Activated CD4-positive, alpha-beta T cell treated with anti-CD3 and anti-CD28 coated beads, Interleukin-2, amount 10 ng/mL, durations not matched to agents 24 days and 14 days (primary cell): ENCODE measurements at regions not wholly inside any gene's neighbourhood (a gene's known extent, or its start where the extent isn't known, plus 50 kb on each side); places are given as distances from the start of the nearest gene placed in this dataset.
A peak's percentile ranks its signal among the peaks of the same experiment; 100 is the strongest.

Source experiments
- DNase-seq: peaks from one replicate; pipeline ENCODE4 v3.0.0; 2022
- H3K27ac Mint-ChIP-seq: one replicate; pipeline ENCODE4 v1.8.0; 2022; ENCODE audit warnings: mild to moderate bottlenecking, mixed read lengths
- H3K27me3 Mint-ChIP-seq: one replicate; pipeline ENCODE4 v1.8.0; 2022; ENCODE audit warnings: mixed read lengths
- H3K36me3 Mint-ChIP-seq: one replicate; pipeline ENCODE4 v1.8.0; 2022; ENCODE audit warnings: low read depth, mild to moderate bottlenecking, mixed read lengths
- H3K4me1 Mint-ChIP-seq: one replicate; pipeline ENCODE4 v1.8.0; 2021; ENCODE audit warnings: mixed read lengths
- H3K4me3 Mint-ChIP-seq: one replicate; pipeline ENCODE4 v1.8.0; 2022; ENCODE audit warnings: mild to moderate bottlenecking, moderate library complexity, mixed read lengths
- H3K9me3 Mint-ChIP-seq: one replicate; pipeline ENCODE4 v1.8.0; 2021; ENCODE audit warnings: mixed read lengths
- intact Hi-C: fragments of 100-400 bp; cut with micrococcal nuclease; formaldehyde crosslinking; loops from one replicate; pipeline ENCODE4 v1.15.1; 2023

DNA sequence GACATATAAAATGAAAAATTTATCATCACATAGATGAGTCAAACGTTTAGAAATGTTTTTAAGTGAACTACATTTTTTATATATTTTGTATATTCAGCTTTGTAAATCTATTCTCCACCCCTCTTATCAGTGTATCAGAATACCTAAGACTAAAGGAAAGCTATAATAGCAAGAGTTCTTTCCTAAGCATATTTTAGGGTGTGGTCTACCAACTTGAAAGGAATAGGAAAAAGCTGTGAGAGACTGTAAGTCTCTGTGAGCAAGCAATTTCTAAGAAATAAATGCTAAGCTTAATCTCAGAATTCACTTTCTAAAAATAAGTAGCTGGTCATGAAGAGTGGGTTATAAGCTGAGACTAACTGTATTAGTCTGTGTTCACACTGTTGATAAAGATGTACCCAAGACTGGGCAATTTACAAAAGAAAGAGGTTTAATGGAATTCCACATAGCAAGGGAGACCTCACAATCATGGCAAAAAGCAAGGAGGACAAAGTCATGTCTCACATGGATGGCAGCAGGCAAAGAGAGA lies 175.4 kb upstream of the PREP start:
- no peak for DNase-seq
- intact Hi-C loops: no loop called here
- Mint-ChIP-seq H3K36me3 (peaks cover 2% of the 10 kb centered on the region), H3K27me3 (peaks cover 36% of the 10 kb centered on the region), H3K4me3 (peak overlapping the region; percentile 2), H3K9me3 (peaks cover 26% of the 10 kb centered on the region), H3K27ac (no peak overlapping the region), H3K4me1 (peaks cover 11% of the 10 kb centered on the region)

- intact Hi-C loops: no loop called here
- Mint-ChIP-seq H3K4me3 (no peak overlapping the region), H3K9me3 (peaks cover 19% of the 10 kb centered on the region), H3K27me3 (peaks cover 46% of the 10 kb centered on the region), H3K4me1 (peaks cover 5% of the 10 kb centered on the region), H3K36me3 (peaks cover 2% of the 10 kb centered on the region), H3K27ac (no peak overlapping the region)
- DNase-seq: no peak
Measured at GRCh38 chr6:105573556-105573955, 170.7 kb upstream of the PREP start.

- no peak overlapping the region for H3K4me3 Mint-ChIP-seq
- H3K27me3 Mint-ChIP-seq: peaks cover 46% of the 10 kb centered on the region
- H3K27ac Mint-ChIP-seq: no peak overlapping the region
- intact Hi-C loops: no loop called here
- H3K9me3 Mint-ChIP-seq: peaks cover 19% of the 10 kb centered on the region
- peaks cover 2% of the 10 kb centered on the region for H3K36me3 Mint-ChIP-seq
- DNase-seq: no peak
- H3K4me1 Mint-ChIP-seq: peaks cover under 1% of the 10 kb centered on the region
Measured at GRCh38 chr6:105573138-105573537, 170.3 kb upstream of the PREP start.

- peaks cover 5% of the 10 kb centered on the region for H3K4me1 Mint-ChIP-seq
- no peak overlapping the region for H3K4me3 Mint-ChIP-seq
- intact Hi-C loops: no loop called here
- H3K27me3 Mint-ChIP-seq: peaks cover 36% of the 10 kb centered on the region
- no peak for DNase-seq
- H3K27ac Mint-ChIP-seq: no peak overlapping the region
- H3K9me3 Mint-ChIP-seq: peaks cover 15% of the 10 kb centered on the region
- no peaks in the 10 kb centered on the region for H3K36me3 Mint-ChIP-seq
Measured at GRCh38 chr6:105570416-105570815, 167.5 kb upstream of the PREP start.

- intact Hi-C loops: no loop called here
- H3K4me1 Mint-ChIP-seq: peaks cover 5% of the 10 kb centered on the region
- no peak overlapping the region for H3K4me3 Mint-ChIP-seq
- peaks cover 36% of the 10 kb centered on the region for H3K27me3 Mint-ChIP-seq
- no peaks in the 10 kb centered on the region for H3K36me3 Mint-ChIP-seq
- peaks cover 15% of the 10 kb centered on the region for H3K9me3 Mint-ChIP-seq
- no peak overlapping the region for H3K27ac Mint-ChIP-seq
- DNase-seq: no peak
Measured at GRCh38 chr6:105569706-105570105, 166.8 kb upstream of the PREP start.

GRCh38 chr6:105568751-105569150 lies 165.9 kb upstream of the PREP start:
- peaks cover 30% of the 10 kb centered on the region for H3K27me3 Mint-ChIP-seq
- peaks cover 22% of the 10 kb centered on the region for H3K9me3 Mint-ChIP-seq
- H3K27ac Mint-ChIP-seq: no peak overlapping the region
- H3K36me3 Mint-ChIP-seq: no peaks in the 10 kb centered on the region
- peaks cover 5% of the 10 kb centered on the region for H3K4me1 Mint-ChIP-seq
- intact Hi-C loops: no loop called here
- no peak overlapping the region for H3K4me3 Mint-ChIP-seq
- no peak for DNase-seq

DNA sequence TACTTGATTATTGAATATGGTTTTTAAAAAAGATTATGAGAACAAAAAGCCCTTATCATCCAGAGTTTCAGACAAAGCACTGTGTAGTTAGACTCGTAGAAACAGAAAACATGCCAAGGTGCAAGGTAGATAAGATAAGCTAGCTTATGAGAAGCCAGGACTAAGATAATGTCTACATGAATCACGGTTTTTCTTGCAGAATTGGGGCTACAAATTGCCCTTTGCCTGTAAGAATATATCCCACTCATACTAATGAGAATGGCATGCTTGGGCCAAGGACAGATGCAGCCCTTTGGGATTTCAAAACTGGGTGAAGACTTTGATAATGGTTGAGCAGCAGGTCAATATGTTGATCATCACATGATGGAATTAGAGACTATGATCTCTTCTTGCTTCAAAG lies 165.3 kb upstream of the PREP start:
- no peak for DNase-seq
- intact Hi-C loops: no loop called here
- Mint-ChIP-seq H3K27ac (no peak overlapping the region), H3K4me1 (peaks cover 5% of the 10 kb centered on the region), H3K4me3 (no peak overlapping the region), H3K9me3 (peaks cover 23% of the 10 kb centered on the region), H3K36me3 (no peaks in the 10 kb centered on the region), H3K27me3 (peaks cover 27% of the 10 kb centered on the region)

GRCh38 chr6:105567140-105567539 lies 164.3 kb upstream of the PREP start:
- intact Hi-C loops: no loop called here
- no peak overlapping the region for H3K27ac Mint-ChIP-seq
- no peak for DNase-seq
- no peak overlapping the region for H3K4me3 Mint-ChIP-seq
- peaks cover 23% of the 10 kb centered on the region for H3K27me3 Mint-ChIP-seq
- H3K4me1 Mint-ChIP-seq: peaks cover 5% of the 10 kb centered on the region
- peaks cover 26% of the 10 kb centered on the region for H3K9me3 Mint-ChIP-seq
- no peaks in the 10 kb centered on the region for H3K36me3 Mint-ChIP-seq

DNA sequence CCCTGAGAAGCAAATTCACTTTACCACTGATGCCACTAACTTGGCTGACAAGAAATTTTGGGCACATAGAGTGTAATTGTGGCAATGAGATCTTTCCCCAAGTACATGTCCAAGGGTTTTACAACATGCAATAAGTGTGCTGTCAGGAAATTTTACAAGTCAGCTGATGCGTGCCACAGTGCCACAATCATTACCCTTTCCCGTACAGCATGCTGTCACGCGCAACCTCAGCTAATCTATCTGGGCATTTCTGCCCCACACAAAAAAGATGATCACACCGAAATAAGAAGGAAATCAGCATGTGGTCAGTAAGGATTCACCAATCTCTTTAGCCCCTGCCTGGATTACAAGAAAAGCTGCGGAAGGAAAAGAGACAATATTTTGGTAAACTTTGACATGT lies 163.6 kb upstream of the PREP start:
- no peak overlapping the region for H3K27ac Mint-ChIP-seq
- DNase-seq: no peak
- H3K4me1 Mint-ChIP-seq: peaks cover 5% of the 10 kb centered on the region
- intact Hi-C loops: no loop called here
- H3K36me3 Mint-ChIP-seq: no peaks in the 10 kb centered on the region
- H3K27me3 Mint-ChIP-seq: peaks cover 20% of the 10 kb centered on the region
- no peak overlapping the region for H3K4me3 Mint-ChIP-seq
- H3K9me3 Mint-ChIP-seq: peaks cover 26% of the 10 kb centered on the region

DNA sequence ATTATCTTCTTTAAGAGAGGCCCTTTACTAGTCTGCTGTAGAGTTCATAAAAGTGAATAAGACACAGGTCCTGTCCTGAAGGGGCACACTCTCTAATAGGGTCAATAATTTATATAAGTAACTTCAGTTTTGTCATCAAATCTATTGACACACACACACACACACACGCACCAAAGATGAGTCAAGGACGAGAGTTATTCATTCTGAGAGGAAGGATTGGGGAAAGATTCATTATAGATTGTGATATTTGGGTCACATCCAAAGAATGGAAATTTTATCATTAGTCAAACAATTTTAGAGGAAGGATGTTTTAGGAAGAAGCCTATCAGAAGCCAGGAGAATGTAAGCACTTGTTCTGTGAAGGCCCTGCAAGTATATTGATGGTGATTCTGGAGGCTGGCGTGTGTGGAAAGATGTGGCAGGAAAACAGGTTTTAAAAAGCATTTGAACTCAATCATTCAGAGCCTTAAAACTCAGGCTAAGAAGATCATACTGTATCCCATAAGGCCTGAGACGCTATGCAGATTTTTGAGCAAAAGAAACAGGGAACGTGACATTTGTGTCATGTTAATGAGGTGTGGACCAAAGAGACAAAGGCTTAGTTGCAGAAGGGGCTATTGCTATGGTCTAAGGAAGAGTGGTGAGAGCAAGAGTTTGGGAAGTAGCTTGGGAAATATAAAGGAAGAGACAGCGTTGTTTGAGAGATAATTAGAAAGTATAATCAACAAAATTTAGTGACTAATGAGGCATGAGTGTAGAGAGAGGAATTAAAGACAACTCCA lies 161.4 kb upstream of the PREP start:
- no peak overlapping the region for H3K27ac Mint-ChIP-seq
- peaks cover 5% of the 10 kb centered on the region for H3K4me1 Mint-ChIP-seq
- intact Hi-C loops: loop anchor here (5.0 kb wide), 1 partner anchor 38 kb away; no protein-coding TSS in a partner anchor

GRCh38 chr6:105562027-105562426 lies 159.1 kb upstream of the PREP start:
- Mint-ChIP-seq H3K36me3 (no peaks in the 10 kb centered on the region), H3K4me1 (peaks cover 2% of the 10 kb centered on the region)

More for the DNA sequence above, 161.4 kb upstream of the PREP start:
- Mint-ChIP-seq H3K9me3 (peaks cover 23% of the 10 kb centered on the region), H3K27me3 (peaks cover 6% of the 10 kb centered on the region), H3K36me3 (no peaks in the 10 kb centered on the region), H3K4me3 (no peak overlapping the region)
- DNase-seq: no peak

DNA sequence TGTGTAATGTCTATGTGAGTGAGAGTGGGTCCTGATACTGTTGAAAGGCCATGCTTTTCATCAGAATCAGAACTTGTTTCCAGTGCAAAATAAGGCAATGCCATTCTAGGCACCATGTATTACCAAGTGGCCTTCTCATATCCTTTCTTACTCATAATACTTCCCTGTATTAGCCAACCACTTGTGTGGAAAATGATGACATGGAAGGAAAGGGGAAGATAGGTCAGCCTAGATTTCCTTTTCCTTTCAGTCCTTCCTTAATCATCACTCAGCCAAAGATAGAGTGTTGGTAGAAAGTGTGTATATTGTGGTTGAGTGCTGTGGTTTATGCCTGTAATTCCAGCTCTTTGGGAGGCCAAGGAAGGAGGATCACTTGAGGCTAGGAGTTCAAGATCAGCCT lies 158.6 kb upstream of the PREP start:
- H3K4me3 Mint-ChIP-seq: no peak overlapping the region
- DNase-seq: no peak
- H3K36me3 Mint-ChIP-seq: no peaks in the 10 kb centered on the region
- no peaks in the 10 kb centered on the region for H3K4me1 Mint-ChIP-seq
- intact Hi-C loops: loop anchor here (2.0 to 5.0 kb wide), 2 partner anchors 41 to 85 kb away; no protein-coding TSS in a partner anchor
- peaks cover 14% of the 10 kb centered on the region for H3K27me3 Mint-ChIP-seq
- H3K27ac Mint-ChIP-seq: no peak overlapping the region
- H3K9me3 Mint-ChIP-seq: peaks cover 19% of the 10 kb centered on the region

More at GRCh38 chr6:105562027-105562426, 159.1 kb upstream of the PREP start:
- Mint-ChIP-seq H3K9me3 (peaks cover 21% of the 10 kb centered on the region), H3K4me3 (no peak overlapping the region), H3K27me3 (peaks cover 12% of the 10 kb centered on the region), H3K27ac (no peak overlapping the region)
- intact Hi-C loops: loop anchor here (5.0 kb wide), 1 partner anchor 40 kb away; no protein-coding TSS in a partner anchor
- no peak for DNase-seq

GRCh38 chr6:105560611-105561066 lies 157.8 kb upstream of the PREP start:
- peaks cover 1% of the 10 kb centered on the region for H3K36me3 Mint-ChIP-seq

GRCh38 chr6:105557291-105557690 lies 154.4 kb upstream of the PREP start:
- no peak overlapping the region for H3K27ac Mint-ChIP-seq
- peaks cover 36% of the 10 kb centered on the region for H3K27me3 Mint-ChIP-seq
- H3K9me3 Mint-ChIP-seq: peaks cover 10% of the 10 kb centered on the region
- no peak overlapping the region for H3K4me3 Mint-ChIP-seq
- DNase-seq: no peak
- H3K4me1 Mint-ChIP-seq: no peaks in the 10 kb centered on the region
- H3K36me3 Mint-ChIP-seq: peaks cover 1% of the 10 kb centered on the region
- intact Hi-C loops: no loop called here

More at GRCh38 chr6:105560611-105561066, 157.8 kb upstream of the PREP start:
- Mint-ChIP-seq H3K9me3 (peaks cover 25% of the 10 kb centered on the region), H3K4me1 (no peaks in the 10 kb centered on the region), H3K27ac (no peak overlapping the region), H3K27me3 (peaks cover 17% of the 10 kb centered on the region), H3K4me3 (no peak overlapping the region)
- intact Hi-C loops: loop anchor here (2.0 to 5.0 kb wide), 2 partner anchors 42 to 86 kb away; no protein-coding TSS in a partner anchor
- DNase-seq: peak; percentile 58
